ENCODE measurements at regions not wholly inside any gene's neighbourhood (a gene's known extent, or its start where the extent isn't known, plus 50 kb on each side); places are given as distances from the start of the nearest gene placed in this dataset.

- TF ChIP-seq CTCF (IDR thresholded peaks at IDR 0.05) (no peak), EZH2phosphoT487 (IDR thresholded peaks at IDR 0.05) (no peak), EZH2 (IDR thresholded peaks at IDR 0.05) (no peak)
These were observed 1179.3 kb downstream of the KCNT2 start for GRCh38 chr1:195428927-195429326.

All from neural progenitor cell (in vitro differentiated cells).